HFFc6 (cell line): ENCODE measurements at regions not wholly inside any gene's neighbourhood (a gene's known extent, or its start where the extent isn't known, plus 50 kb on each side); places are given as distances from the start of the nearest gene placed in this dataset.

ENCODE experiments used
- DNase-seq: peaks from one replicate; pipeline ENCODE4 v3.0.0-alpha.2; 2018
- H3K27ac Mint-ChIP-seq: 2 replicates; pipeline ENCODE4 v1.8.0; 2020; ENCODE audit warnings: mild to moderate bottlenecking, mixed read lengths
- H3K27me3 Mint-ChIP-seq: 2 replicates; pipeline ENCODE4 v1.8.0; 2021; ENCODE audit warnings: mild to moderate bottlenecking, moderate library complexity, mixed read lengths; ENCODE audit not compliant: insufficient read depth
- H3K36me3 Mint-ChIP-seq: 2 replicates; pipeline ENCODE4 v1.8.0; 2021; ENCODE audit warnings: low read depth, mixed read lengths
- H3K4me1 Mint-ChIP-seq: 2 replicates; pipeline ENCODE4 v1.8.0; 2020; ENCODE audit warnings: low read depth, mixed read lengths
- H3K4me3 Mint-ChIP-seq: 2 replicates; pipeline ENCODE4 v1.8.0; 2020; ENCODE audit warnings: mild to moderate bottlenecking, moderate library complexity, mixed read lengths
- H3K9me3 Mint-ChIP-seq: 2 replicates; pipeline ENCODE4 v1.8.0; 2020; ENCODE audit warnings: mild to moderate bottlenecking, mixed read lengths
- CTCF ChIP-seq: fragments of 200-600 bp; sonication (generic); IDR thresholded peaks from 2 replicates; pipeline ENCODE4 v1.5.0; 2021; ENCODE audit warnings: antibody characterized with exemption, mild to moderate bottlenecking

GRCh38 chr10:3510741-3511140 is 274.3 kb downstream of the KLF6 start:
- no peak for TF ChIP-seq CTCF
- Mint-ChIP-seq H3K27me3 (peaks cover 5% of the 10 kb centered on the region), H3K4me1 (peaks cover 9% of the 10 kb centered on the region; the same call in 1 of the 2 replicates), H3K36me3 (peaks cover 21% of the 10 kb centered on the region; the same call in 1 of the 2 replicates), H3K9me3 (peaks cover 17% of the 10 kb centered on the region), H3K27ac (no peak overlapping the region), H3K4me3 (no peak overlapping the region)
- DNase-seq: no peak

DNA sequence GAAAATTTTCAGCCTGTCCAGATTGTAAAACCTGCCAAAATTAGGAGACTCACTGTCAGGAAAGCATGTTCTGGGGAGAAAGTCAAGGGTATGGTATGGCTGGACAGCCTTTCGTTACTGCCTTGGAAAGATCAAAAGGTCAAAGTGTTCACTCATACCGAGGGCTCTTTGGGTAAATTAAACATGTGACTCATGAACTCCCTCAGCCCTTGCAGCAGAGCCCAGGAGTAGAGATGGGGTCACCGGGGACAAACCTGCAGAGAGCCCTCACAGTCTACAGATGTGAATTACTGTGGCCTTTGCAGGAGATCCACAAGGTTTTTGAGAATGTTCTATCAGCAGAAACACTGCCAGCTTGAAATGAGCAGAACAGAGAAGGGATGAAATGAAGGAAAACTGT is 275.7 kb downstream of the KLF6 start:
- Mint-ChIP-seq H3K27me3 (peaks cover 3% of the 10 kb centered on the region; the same call in 1 of the 2 replicates), H3K36me3 (peaks cover 21% of the 10 kb centered on the region; the same call in 1 of the 2 replicates), H3K9me3 (peaks cover 17% of the 10 kb centered on the region), H3K4me1 (peaks cover 9% of the 10 kb centered on the region; the same call in 1 of the 2 replicates), H3K4me3 (no peak overlapping the region), H3K27ac (no peak overlapping the region)
- DNase-seq: no peak
- no peak for TF ChIP-seq CTCF

GRCh38 chr10:3503299-3503698 is 281.7 kb downstream of the KLF6 start:
- Mint-ChIP-seq H3K27me3 (no peaks in the 10 kb centered on the region), H3K4me3 (no peak overlapping the region), H3K36me3 (peaks cover under 1% of the 10 kb centered on the region; the same call in 1 of the 2 replicates), H3K4me1 (peaks cover 7% of the 10 kb centered on the region), H3K9me3 (no peaks in the 10 kb centered on the region), H3K27ac (no peak overlapping the region)
- TF ChIP-seq CTCF: no peak
- DNase-seq: no peak

GRCh38 chr10:3502673-3503072 is 282.3 kb downstream of the KLF6 start:
- no peaks in the 10 kb centered on the region for H3K36me3 Mint-ChIP-seq

DNA sequence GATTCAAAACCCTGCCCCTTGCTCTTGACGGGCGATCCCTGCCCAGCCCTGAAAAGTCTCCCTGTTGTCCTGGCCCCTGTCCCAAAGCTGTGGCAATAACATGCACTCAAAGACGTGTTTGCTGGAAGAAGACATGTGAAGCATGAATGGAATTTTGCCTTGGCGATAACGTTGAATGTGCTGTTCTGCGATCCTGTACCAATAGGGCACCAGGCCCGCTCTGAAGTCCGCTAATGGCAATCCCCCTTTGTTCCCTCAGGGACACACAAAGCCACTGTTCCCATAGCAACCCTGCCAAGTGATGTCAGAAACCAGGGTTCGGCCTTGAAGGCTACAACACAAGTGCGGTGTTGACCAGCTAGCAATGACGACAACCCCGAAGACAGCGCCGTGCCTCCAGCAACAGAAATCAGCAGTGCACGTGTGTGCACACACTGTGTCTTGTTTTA is 284.6 kb downstream of the KLF6 start:
- H3K4me1 Mint-ChIP-seq: peaks cover 7% of the 10 kb centered on the region
- no peaks in the 10 kb centered on the region for H3K36me3 Mint-ChIP-seq
- no peak for TF ChIP-seq CTCF
- H3K27ac Mint-ChIP-seq: no peak overlapping the region
- no peak overlapping the region for H3K4me3 Mint-ChIP-seq
- H3K9me3 Mint-ChIP-seq: no peaks in the 10 kb centered on the region
- peaks cover 4% of the 10 kb centered on the region for H3K27me3 Mint-ChIP-seq
- DNase-seq: no peak

More at GRCh38 chr10:3502673-3503072, 282.3 kb downstream of the KLF6 start:
- no peaks in the 10 kb centered on the region for H3K9me3 Mint-ChIP-seq
- no peak for TF ChIP-seq CTCF
- H3K4me3 Mint-ChIP-seq: no peak overlapping the region
- DNase-seq: no peak
- H3K4me1 Mint-ChIP-seq: peaks cover 7% of the 10 kb centered on the region
- H3K27ac Mint-ChIP-seq: no peak overlapping the region
- H3K27me3 Mint-ChIP-seq: no peaks in the 10 kb centered on the region

- TF ChIP-seq CTCF: no peak
- no peak for DNase-seq
- H3K9me3 Mint-ChIP-seq: no peaks in the 10 kb centered on the region
- H3K27me3 Mint-ChIP-seq: peaks cover 9% of the 10 kb centered on the region
- no peak overlapping the region for H3K27ac Mint-ChIP-seq
- H3K4me1 Mint-ChIP-seq: peaks cover 7% of the 10 kb centered on the region
- H3K36me3 Mint-ChIP-seq: no peaks in the 10 kb centered on the region
- no peak overlapping the region for H3K4me3 Mint-ChIP-seq
These were observed 285.9 kb downstream of the KLF6 start for GRCh38 chr10:3499120-3499519.
